Ishikawa (cell line): ENCODE measurements at regions not wholly inside any gene's neighbourhood (a gene's known extent, or its start where the extent isn't known, plus 50 kb on each side); places are given as distances from the start of the nearest gene placed in this dataset.

ENCODE experiments used
- CEBPB ChIP-seq: IDR thresholded peaks from 2 replicates; pipeline ENCODE4 v1.6.1; 2012
- CREB1 ChIP-seq: IDR thresholded peaks from 2 replicates; pipeline ENCODE4 v1.6.1; 2012; ENCODE audit warnings: low read depth
- EGR1 ChIP-seq: IDR thresholded peaks from 2 replicates; pipeline ENCODE4 v1.6.1; 2012
- EP300 ChIP-seq: IDR thresholded peaks from 2 replicates; pipeline ENCODE4 v1.6.1; 2012; ENCODE audit warnings: borderline replicate concordance
- FOXM1 ChIP-seq: IDR thresholded peaks from 2 replicates; pipeline ENCODE4 v1.6.1; 2012; ENCODE audit warnings: low read depth, borderline replicate concordance
- NFIC ChIP-seq: IDR thresholded peaks from 2 replicates; pipeline ENCODE4 v1.6.1; 2012
- RAD21 ChIP-seq: IDR thresholded peaks from 2 replicates; pipeline ENCODE4 v1.6.1; 2012; ENCODE audit warnings: low read depth
- REST ChIP-seq: IDR thresholded peaks from 2 replicates; pipeline ENCODE4 v1.6.1; 2012; ENCODE audit warnings: low read depth, mild to moderate bottlenecking
- TAF1 ChIP-seq: IDR thresholded peaks from 2 replicates; pipeline ENCODE4 v1.6.1; 2012; ENCODE audit warnings: low read depth, mild to moderate bottlenecking
- TCF12 ChIP-seq: IDR thresholded peaks from 2 replicates; pipeline ENCODE4 v1.6.1; 2012; ENCODE audit warnings: low read depth
- TEAD4 ChIP-seq: IDR thresholded peaks from 2 replicates; pipeline ENCODE4 v1.6.1; 2012
- YY1 ChIP-seq: IDR thresholded peaks from 2 replicates; pipeline ENCODE4 v1.6.1; 2012; ENCODE audit warnings: low read depth
- ZBTB7A ChIP-seq: IDR thresholded peaks from 2 replicates; pipeline ENCODE4 v1.6.1; 2012; ENCODE audit warnings: low read depth
- TF ChIP-seq, protein P1 (sequence below): IDR thresholded peaks from 2 replicates; pipeline ENCODE4 v1.6.1; 2012
- TF ChIP-seq, protein P2 (sequence below): IDR thresholded peaks from 2 replicates; pipeline ENCODE4 v1.6.1; 2012

DNA sequence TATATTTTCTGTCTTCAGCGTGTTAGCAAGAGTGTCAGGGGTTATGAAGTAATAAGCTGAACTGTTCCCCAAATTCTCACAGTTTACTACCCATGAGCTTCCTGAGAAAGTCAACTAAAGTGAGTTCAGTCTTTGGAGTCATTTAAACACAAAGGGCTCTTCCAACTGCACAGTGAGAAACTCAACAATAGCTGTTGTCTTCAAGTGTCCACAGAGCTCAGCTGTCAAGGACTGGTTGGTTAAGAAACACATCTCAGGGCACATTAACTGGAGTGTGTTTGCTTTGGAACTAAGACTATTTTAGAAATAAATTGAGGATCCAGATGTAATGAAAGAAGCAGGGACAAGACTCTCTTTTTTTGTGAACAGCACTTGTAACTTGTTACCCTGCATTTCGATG lies 241.4 kb upstream of the SOX4 start:
- no peak for TF ChIP-seq EP300
- no peak for TF ChIP-seq TAF1
- TF ChIP-seq RAD21, result no peak
- TF ChIP-seq REST, result no peak
- TF ChIP-seq EGR1, result no peak
- TF ChIP-seq CREB1, result no peak
- no peak for TF ChIP-seq FOXM1
- TF ChIP-seq ZBTB7A, result no peak
- no peak for TF ChIP-seq YY1
- TF ChIP-seq TCF12, result no peak
- TF ChIP-seq, protein P1, sequence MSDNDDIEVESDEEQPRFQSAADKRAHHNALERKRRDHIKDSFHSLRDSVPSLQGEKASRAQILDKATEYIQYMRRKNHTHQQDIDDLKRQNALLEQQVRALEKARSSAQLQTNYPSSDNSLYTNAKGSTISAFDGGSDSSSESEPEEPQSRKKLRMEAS, result no peak
- TF ChIP-seq CEBPB, result no peak
- TF ChIP-seq NFIC, result no peak
- TF ChIP-seq TEAD4, result no peak
- TF ChIP-seq, protein P2, sequence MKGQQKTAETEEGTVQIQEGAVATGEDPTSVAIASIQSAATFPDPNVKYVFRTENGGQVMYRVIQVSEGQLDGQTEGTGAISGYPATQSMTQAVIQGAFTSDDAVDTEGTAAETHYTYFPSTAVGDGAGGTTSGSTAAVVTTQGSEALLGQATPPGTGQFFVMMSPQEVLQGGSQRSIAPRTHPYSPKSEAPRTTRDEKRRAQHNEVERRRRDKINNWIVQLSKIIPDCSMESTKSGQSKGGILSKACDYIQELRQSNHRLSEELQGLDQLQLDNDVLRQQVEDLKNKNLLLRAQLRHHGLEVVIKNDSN, result no peak

- TF ChIP-seq EP300, result no peak
- TF ChIP-seq CEBPB, result no peak
- TF ChIP-seq REST, result no peak
- TF ChIP-seq, protein P2, result no peak
- TF ChIP-seq CREB1, result no peak
- no peak for TF ChIP-seq TAF1
- no peak for TF ChIP-seq RAD21
- no peak for TF ChIP-seq TCF12
- no peak for TF ChIP-seq NFIC
- no peak for TF ChIP-seq FOXM1
- TF ChIP-seq TEAD4, result no peak
- TF ChIP-seq YY1, result no peak
- TF ChIP-seq EGR1, result no peak
- TF ChIP-seq, protein P1, result no peak
- TF ChIP-seq ZBTB7A, result no peak
Measured at GRCh38 chr6:21354805-21355238, 238.7 kb upstream of the SOX4 start.

DNA sequence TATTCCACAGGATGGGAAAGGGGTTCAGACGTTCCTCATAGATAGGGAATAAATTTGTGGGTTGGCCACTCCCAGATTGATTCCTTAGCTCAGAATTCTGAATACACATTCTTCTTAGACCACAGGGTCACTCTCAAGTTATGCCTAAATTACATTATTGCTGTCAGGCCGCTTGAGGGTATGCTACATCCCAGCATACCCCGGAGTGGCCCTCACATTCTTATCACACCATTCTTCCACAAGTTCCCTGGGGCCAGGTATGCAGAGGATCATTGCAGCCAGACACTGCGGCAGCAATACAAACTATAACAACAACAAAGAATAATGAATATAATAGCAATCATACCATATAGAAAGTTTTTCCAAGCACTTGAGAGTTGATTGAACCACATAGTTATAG lies 237.9 kb upstream of the SOX4 start:
- no peak for TF ChIP-seq REST
- TF ChIP-seq, protein P2, result no peak
- no peak for TF ChIP-seq EGR1
- no peak for TF ChIP-seq FOXM1
- no peak for TF ChIP-seq TAF1
- TF ChIP-seq CEBPB, result no peak
- TF ChIP-seq TEAD4, result no peak
- TF ChIP-seq YY1, result no peak
- no peak for TF ChIP-seq EP300
- TF ChIP-seq CREB1, result no peak
- no peak for TF ChIP-seq NFIC
- TF ChIP-seq TCF12, result no peak
- TF ChIP-seq, protein P1, result no peak

- TF ChIP-seq CEBPB (no peak), EP300 (no peak), NFIC (no peak), TCF12 (no peak), TEAD4 (no peak), EGR1 (no peak), ZBTB7A (no peak), REST (no peak), YY1 (no peak), RAD21 (no peak)
Measured at GRCh38 chr6:21357262-21357661, 236.3 kb upstream of the SOX4 start.
